ENCODE measurements at regions not wholly inside any gene's neighbourhood (a gene's known extent, or its start where the extent isn't known, plus 50 kb on each side); places are given as distances from the start of the nearest gene placed in this dataset.
"Not testable (repeated sequence)": the region's sequence is repeated elsewhere in the genome, so short reads cannot be mapped to it uniquely, and the experiment has no call there.

- H3K4me3 ChIP-seq (replicated peaks in 1 of 2; ENCODE audit: low read depth in 2 of 2, low read length in 2 of 2): no peak overlapping the region
- no peak for DNase-seq (ENCODE audit: low read depth in 2 of 2)
- no peak for TF ChIP-seq CTCF (IDR thresholded peaks at IDR 0.05; ENCODE audit: low read depth, low read length)
These were observed 343.4 kb downstream of the GPD2 start for GRCh38 chr2:156779416-156780120.

DNA sequence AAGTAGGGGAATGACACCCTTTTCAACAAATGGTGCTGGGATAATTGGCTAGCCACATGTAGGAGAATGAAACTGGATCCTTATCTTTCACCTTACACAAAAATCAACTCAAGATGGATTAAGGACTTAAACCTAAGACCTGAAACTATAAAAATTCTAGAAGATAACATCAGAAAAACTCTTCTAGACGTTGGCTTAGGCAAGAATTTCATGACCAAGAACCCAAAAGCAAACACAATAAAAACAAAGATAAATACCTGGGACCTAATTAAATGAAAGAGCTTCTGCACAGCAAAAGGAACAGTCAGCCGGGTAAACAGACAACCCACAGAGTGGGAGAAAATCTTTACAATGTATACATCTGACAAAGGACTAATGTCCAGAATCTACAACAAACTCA, 345.5 kb downstream of the GPD2 start:
- not testable (repeated sequence) for DNase-seq (ENCODE audit: low read depth in 2 of 2); H3K4me3 ChIP-seq (replicated peaks in 1 of 2; ENCODE audit: low read depth in 2 of 2, low read length in 2 of 2)

DNA sequence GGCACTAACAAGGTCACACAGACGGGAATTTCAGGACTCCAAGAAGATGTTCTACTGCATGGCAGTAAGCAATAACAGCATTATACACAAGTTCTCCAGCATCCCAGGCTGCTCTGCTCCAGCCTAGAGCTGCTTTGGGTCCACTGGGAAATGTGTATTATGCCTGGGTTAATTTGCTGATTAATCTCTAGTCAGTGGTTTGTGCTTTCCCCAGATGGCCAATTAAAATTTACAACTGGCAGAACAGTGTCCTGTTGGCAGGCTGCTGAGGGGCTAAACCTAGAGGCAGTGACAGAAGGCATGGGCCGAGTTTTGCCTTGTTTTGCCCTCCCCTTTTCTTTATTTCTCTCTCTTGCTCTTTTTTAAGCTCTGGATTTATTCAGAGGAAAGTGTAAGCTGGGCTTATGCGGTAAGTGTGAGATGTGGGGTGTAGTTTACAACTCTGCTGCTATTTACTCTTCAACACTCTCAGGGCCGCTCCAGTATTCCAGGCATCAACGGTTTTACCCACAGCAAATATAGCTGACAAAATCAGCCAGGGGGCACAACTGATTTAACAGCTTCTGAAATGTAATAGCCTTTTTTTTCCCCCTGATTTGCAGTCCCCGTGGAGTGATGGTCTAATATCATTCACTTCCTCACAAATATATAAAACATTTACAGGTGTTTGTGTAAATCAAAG, 348.0 kb downstream of the GPD2 start:
- TF ChIP-seq CTCF (IDR thresholded peaks at IDR 0.05; ENCODE audit: low read depth, low read length): no peak
- no peak overlapping the region for H3K4me3 ChIP-seq (replicated peaks in 1 of 2; ENCODE audit: low read depth in 2 of 2, low read length in 2 of 2)
- DNase-seq (ENCODE audit: low read depth in 2 of 2): no peak

- H3K4me3 ChIP-seq (replicated peaks in 1 of 2; ENCODE audit: low read depth in 2 of 2, low read length in 2 of 2): no peak overlapping the region
- TF ChIP-seq CTCF (IDR thresholded peaks at IDR 0.05; ENCODE audit: low read depth, low read length): no peak
- DNase-seq (ENCODE audit: low read depth in 2 of 2): no peak
These were observed 351.3 kb downstream of the GPD2 start for GRCh38 chr2:156787517-156787916.

- H3K4me3 ChIP-seq (replicated peaks in 1 of 2; ENCODE audit: low read depth in 2 of 2, low read length in 2 of 2): no peak overlapping the region
These were observed 354.3 kb downstream of the GPD2 start for GRCh38 chr2:156790343-156791037.

GRCh38 chr2:156792242-156792840, 356.2 kb downstream of the GPD2 start:
- DNase-seq (ENCODE audit: low read depth in 2 of 2): no peak
- no peak for TF ChIP-seq CTCF (IDR thresholded peaks at IDR 0.05; ENCODE audit: low read depth, low read length)
- no peak overlapping the region for H3K4me3 ChIP-seq (replicated peaks in 1 of 2; ENCODE audit: low read depth in 2 of 2, low read length in 2 of 2)

More at GRCh38 chr2:156790343-156791037, 354.3 kb downstream of the GPD2 start:
- no peak for DNase-seq (ENCODE audit: low read depth in 2 of 2)
- no peak for TF ChIP-seq CTCF (IDR thresholded peaks at IDR 0.05; ENCODE audit: low read depth, low read length)

DNA sequence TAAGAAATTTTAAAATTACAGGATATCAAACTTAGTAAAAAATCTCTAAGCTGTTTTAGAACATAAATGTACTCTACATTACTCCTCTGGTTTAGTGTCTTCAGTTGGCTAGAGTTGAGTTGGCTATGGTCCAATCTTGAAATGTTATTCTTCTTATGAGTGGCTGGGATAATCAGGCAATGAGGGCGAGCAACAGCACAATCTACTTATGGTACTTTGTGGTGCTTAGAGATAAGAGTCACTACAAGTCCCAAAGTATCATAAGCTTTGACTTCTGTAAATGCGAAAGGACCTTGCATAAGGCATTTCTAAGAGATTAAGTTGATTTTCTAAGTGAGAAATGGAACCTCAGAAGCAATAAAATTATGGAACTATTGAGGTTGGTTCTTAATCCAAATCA, 361.7 kb downstream of the GPD2 start:
- DNase-seq (ENCODE audit: low read depth in 2 of 2): no peak
- no peak overlapping the region for H3K4me3 ChIP-seq (replicated peaks in 1 of 2; ENCODE audit: low read depth in 2 of 2, low read length in 2 of 2)
- TF ChIP-seq CTCF (IDR thresholded peaks at IDR 0.05; ENCODE audit: low read depth, low read length): no peak
